NT2/D1 (cell line): ENCODE measurements at regions not wholly inside any gene's neighbourhood (a gene's known extent, or its start where the extent isn't known, plus 50 kb on each side); places are given as distances from the start of the nearest gene placed in this dataset.

Experiments
- DNase-seq: peaks from one replicate; pipeline ENCODE4 v3.0.0-alpha.2; 2011; ENCODE audit warnings: low read depth, low spot score
- H3K27me3 ChIP-seq: 2 replicates; pipeline ENCODE4 v1.6.0; 2011; ENCODE audit warnings: mild to moderate bottlenecking; ENCODE audit not compliant: insufficient read length, insufficient read depth
- H3K36me3 ChIP-seq: 2 replicates; pipeline ENCODE4 v1.6.1; 2011; ENCODE audit warnings: mild to moderate bottlenecking, low read length, mixed read lengths; ENCODE audit not compliant: insufficient read depth, insufficient read length
- H3K4me1 ChIP-seq: 2 replicates; pipeline ENCODE4 v1.5.1; 2011; ENCODE audit not compliant: insufficient read depth, insufficient read length
- H3K4me3 ChIP-seq: 2 replicates; pipeline ENCODE4 v1.5.1; 2011; ENCODE audit warnings: low read depth; ENCODE audit not compliant: insufficient read length
- H3K9ac ChIP-seq: 2 replicates; pipeline ENCODE4 v1.6.0; 2011; ENCODE audit warnings: low read depth; ENCODE audit not compliant: insufficient read length
- H3K9me3 ChIP-seq: 2 replicates; pipeline ENCODE4 v1.5.1; 2011; ENCODE audit warnings: mild to moderate bottlenecking, low read length; ENCODE audit not compliant: insufficient read depth
- SUZ12 ChIP-seq: IDR thresholded peaks from 2 replicates; pipeline ENCODE4 v1.6.1; 2011; ENCODE audit not compliant: insufficient read length, insufficient read depth; ENCODE audit errors: extremely low read depth
- YY1 ChIP-seq: IDR thresholded peaks from 2 replicates; pipeline ENCODE4 v1.6.1; 2011; ENCODE audit not compliant: insufficient read length, insufficient read depth
- ZNF274 ChIP-seq: IDR thresholded peaks from 2 replicates; pipeline ENCODE4 v1.6.1; 2011; ENCODE audit warnings: mild to moderate bottlenecking, low read depth, low read length

DNA sequence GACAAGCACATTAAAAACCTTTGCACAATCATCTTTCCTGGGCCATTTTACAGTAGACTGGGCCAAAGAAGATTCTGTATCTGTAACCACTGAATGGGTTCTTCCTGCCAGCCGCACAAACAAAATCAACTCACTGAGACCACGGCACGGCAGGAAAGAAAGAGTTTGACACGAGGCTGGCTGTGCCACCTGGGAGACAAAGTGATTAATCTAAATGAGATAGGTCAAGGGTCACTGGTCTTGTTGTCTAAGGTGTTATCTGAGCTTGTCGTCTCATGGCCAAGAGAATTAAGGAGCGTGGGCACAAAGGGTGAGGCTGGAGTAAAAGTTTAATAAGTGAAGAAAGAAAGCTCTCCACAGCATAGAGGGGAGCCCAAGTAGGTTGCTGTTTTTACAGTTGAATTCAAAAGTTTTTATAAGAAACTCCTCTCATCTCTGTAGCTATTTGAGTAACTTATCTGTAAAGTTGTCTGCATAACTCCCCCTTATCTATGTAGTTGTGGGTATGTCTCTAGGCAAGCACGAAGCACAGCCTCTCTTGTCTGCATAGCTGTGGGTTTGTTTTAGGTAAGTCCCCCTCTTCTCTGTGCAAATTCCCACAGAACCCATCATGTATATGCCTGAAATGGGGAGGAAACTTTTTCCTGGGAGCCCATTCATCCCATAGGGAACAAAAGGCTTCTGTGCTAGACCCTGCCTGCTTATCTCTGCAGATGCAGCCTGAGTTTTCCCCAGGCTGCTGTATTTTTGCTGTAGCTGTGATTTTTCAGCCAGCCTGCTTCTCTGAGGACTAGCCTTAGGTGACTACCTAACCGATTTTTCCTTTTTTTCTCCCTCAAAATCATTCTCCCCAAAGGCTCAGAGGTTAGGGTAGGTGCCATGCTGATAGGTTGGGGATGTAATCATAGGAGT lies 1314.6 kb upstream of the TMEM132C start:
- Histone ChIP-seq H3K27me3 (no peaks in the 10 kb centered on the region), H3K36me3 (no peaks in the 10 kb centered on the region), H3K4me3 (no peak overlapping the region), H3K9ac (no peak overlapping the region), H3K9me3 (no peaks in the 10 kb centered on the region; the same call in 1 of the 2 replicates), H3K4me1 (no peaks in the 10 kb centered on the region)
- TF ChIP-seq SUZ12 (no peak), ZNF274 (no peak), YY1 (no peak)
- no peak for DNase-seq

DNA sequence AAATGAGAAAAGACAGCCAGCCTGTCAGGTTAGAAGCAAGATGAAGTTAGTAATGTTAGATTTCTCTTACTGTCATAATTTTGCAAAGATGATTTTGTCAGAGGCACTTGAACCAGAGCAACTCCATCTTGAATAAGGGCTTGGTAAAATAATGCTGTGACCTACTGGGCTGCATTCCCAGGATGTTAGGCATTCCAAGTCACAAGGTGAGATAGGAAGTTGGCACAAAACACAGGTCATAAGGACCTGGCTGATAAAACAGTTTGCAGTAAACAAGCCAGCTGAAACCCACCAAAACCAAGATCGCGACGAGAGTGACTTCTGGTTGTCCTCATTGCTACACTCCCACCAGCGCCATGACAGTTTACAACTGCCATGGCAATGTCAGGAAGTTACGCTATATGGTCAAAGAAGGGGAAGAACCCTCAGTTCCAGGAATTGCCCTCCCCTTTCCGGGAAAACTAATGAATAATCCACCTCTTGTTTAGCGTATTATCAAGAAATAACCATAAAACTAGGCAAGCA lies 1313.5 kb upstream of the TMEM132C start:
- H3K9ac ChIP-seq = no peak overlapping the region
- H3K9me3 ChIP-seq = no peaks in the 10 kb centered on the region; the same call in 1 of the 2 replicates
- H3K36me3 ChIP-seq = no peaks in the 10 kb centered on the region
- H3K4me1 ChIP-seq = no peaks in the 10 kb centered on the region
- no peak overlapping the region for H3K4me3 ChIP-seq
- TF ChIP-seq YY1 (no peak), SUZ12 (no peak), ZNF274 (no peak)
- DNase-seq = no peak
- H3K27me3 ChIP-seq = no peaks in the 10 kb centered on the region

DNA sequence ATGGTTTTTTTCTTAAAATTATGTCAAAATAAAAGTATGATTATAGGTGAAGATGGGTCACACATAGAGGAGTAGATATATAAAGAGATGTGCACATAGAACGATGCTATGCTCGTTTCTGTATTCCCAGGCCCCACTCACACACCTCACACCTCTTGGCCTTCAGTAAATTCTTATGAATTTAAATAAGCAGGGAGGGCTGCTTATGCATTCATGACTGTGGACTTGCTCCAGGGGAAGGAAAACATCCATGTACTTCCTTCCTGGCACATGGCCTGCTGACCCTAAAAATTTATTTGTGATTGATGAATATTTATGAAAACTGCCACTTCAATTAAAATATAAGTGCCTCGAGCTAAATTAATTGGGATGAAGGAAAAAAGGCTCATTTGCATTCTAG lies 1306.7 kb upstream of the TMEM132C start:
- Histone ChIP-seq H3K4me1 (no peaks in the 10 kb centered on the region), H3K27me3 (no peaks in the 10 kb centered on the region), H3K9ac (no peak overlapping the region), H3K36me3 (no peaks in the 10 kb centered on the region), H3K9me3 (no peaks in the 10 kb centered on the region; the same call in 1 of the 2 replicates), H3K4me3 (no peak overlapping the region)
- TF ChIP-seq ZNF274 = no peak
- TF ChIP-seq SUZ12 = no peak
- no peak for TF ChIP-seq YY1
- DNase-seq = no peak

DNA sequence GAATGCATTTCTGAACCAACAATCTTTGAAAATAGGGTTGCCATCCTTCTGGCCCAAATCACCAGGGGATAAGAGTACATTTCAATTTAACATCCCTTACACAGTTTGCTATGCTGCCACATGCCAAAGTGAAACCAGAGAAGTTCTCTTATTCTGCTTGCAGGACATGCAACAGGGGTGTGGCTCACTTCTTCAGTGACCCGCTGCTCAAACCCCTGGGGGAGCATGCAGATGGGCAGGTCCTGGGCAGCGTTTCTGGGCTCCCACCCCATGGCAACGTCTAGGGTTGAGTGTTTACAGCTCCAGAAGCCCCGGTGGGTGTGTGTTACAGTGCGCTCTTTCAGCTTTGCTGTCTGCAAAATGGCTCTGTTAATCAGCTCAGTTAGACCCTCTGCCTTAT lies 1306.3 kb upstream of the TMEM132C start:
- Histone ChIP-seq H3K4me3 (no peak overlapping the region), H3K27me3 (no peaks in the 10 kb centered on the region), H3K9ac (no peak overlapping the region), H3K9me3 (no peaks in the 10 kb centered on the region; the same call in 1 of the 2 replicates), H3K36me3 (no peaks in the 10 kb centered on the region), H3K4me1 (no peaks in the 10 kb centered on the region)
- no peak for DNase-seq
- no peak for TF ChIP-seq SUZ12
- no peak for TF ChIP-seq YY1
- no peak for TF ChIP-seq ZNF274

DNA sequence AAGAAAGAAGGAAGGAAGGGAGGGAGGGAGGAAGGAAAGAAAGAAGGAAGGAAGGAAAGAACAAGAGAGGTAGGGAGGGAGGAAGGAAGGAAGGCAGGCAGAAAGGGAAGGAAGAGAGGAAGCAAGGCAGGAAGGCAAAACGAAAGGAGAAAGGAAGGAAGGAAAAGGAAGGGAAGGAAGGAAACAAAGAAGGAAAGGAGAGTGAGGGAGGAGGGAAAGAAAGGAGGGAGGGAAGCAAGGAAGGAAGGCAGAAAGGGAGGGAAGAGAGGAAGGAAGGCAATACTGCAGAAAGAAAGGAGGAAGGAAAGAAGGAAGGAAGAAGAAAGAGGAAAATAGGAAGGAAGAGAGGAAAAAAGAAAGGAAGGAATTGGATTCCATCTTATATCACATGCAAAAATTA lies 1303.1 kb upstream of the TMEM132C start:
- no peak for TF ChIP-seq YY1
- TF ChIP-seq SUZ12 = no peak
- TF ChIP-seq ZNF274 = no peak
- DNase-seq = no peak
- no peaks in the 10 kb centered on the region for H3K27me3 ChIP-seq
- H3K4me3 ChIP-seq = no peak overlapping the region
- H3K4me1 ChIP-seq = no peaks in the 10 kb centered on the region
- H3K9me3 ChIP-seq = no peaks in the 10 kb centered on the region
- H3K36me3 ChIP-seq = no peaks in the 10 kb centered on the region
- no peak overlapping the region for H3K9ac ChIP-seq

DNA sequence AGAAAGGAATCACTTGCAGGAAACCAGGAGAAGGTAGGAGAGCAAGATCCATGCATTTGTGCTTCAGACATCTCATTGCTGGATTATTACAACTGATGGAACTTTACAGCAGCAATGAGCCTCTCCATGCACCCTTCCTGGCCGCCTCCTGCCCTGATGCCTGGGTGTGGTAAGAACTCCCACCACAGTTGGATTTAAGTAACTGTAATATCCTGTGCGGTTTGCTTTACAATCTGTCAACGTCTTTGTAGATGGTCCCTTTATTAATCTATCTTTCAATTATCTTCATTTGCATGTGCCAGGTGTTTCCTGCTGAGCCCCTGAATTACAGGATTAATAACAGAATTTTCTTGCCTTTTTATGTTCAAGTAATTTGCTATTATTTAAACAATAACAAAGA lies 1300.5 kb upstream of the TMEM132C start:
- H3K9me3 ChIP-seq = no peaks in the 10 kb centered on the region
- H3K4me3 ChIP-seq = no peak overlapping the region
- H3K9ac ChIP-seq = no peak overlapping the region
- no peaks in the 10 kb centered on the region for H3K36me3 ChIP-seq
- no peak for TF ChIP-seq ZNF274
- no peak for TF ChIP-seq YY1
- TF ChIP-seq SUZ12 = no peak
- DNase-seq = no peak
- H3K4me1 ChIP-seq = no peaks in the 10 kb centered on the region
- no peaks in the 10 kb centered on the region for H3K27me3 ChIP-seq

DNA sequence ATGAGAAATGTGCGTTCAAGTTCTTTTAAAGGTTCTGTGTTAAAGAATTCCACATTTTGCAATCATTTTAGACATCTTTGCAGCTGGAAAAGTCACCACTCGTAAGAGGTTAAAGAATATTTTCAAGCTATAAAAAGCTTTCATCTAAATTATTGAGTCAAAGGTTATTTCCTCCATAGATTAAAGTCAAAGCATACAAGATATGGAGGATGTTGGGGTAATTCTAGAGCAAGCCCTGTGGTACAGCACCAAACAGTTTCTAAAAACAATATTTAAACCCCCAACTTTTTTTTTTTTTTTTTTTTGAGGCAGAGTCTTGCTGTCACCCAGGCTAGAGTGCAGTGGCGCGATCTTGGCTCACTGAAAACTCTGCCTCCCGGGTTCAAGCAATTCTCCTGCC lies 1299.8 kb upstream of the TMEM132C start:
- Histone ChIP-seq H3K27me3 (no peaks in the 10 kb centered on the region), H3K9me3 (no peaks in the 10 kb centered on the region), H3K36me3 (no peaks in the 10 kb centered on the region), H3K9ac (no peak overlapping the region), H3K4me1 (no peaks in the 10 kb centered on the region), H3K4me3 (no peak overlapping the region)
- TF ChIP-seq ZNF274 (no peak), YY1 (no peak), SUZ12 (no peak)
- no peak for DNase-seq
